Keratinocyte (primary cell): ENCODE measurements at regions not wholly inside any gene's neighbourhood (a gene's known extent, or its start where the extent isn't known, plus 50 kb on each side); places are given as distances from the start of the nearest gene placed in this dataset.

ENCODE experiments used
- DNase-seq: peaks from one replicate; pipeline ENCODE4 v3.0.0-alpha.2; 2011; ENCODE audit warnings: low read depth, missing footprints, low spot score
- FAIRE-seq: peaks from 2 replicates; lab custom pipeline; 2011; peaks lifted over from hg19 to GRCh38; lab: Jason Lieb, UNC
- H2AFZ ChIP-seq: 2 replicates; pipeline ENCODE4 v1.6.0; 2012; ENCODE audit warnings: low read length, control low read depth, inconsistent platforms; ENCODE audit not compliant: control insufficient read depth
- H3K27ac ChIP-seq: 2 replicates; pipeline ENCODE4 v1.5.1; 2011; ENCODE audit warnings: low read length; ENCODE audit not compliant: control insufficient read depth, insufficient read depth
- H3K27me3 ChIP-seq: 3 replicates; pipeline ENCODE4 v1.6.0; 2011; ENCODE audit warnings: low read length; ENCODE audit not compliant: control insufficient read depth, insufficient read depth; ENCODE audit errors: extremely low read depth
- H3K36me3 ChIP-seq, 2 experiments: 2 replicates in 1 of 2; 3 replicates in 1 of 2; pipeline ENCODE4 v1.5.1; 2011; ENCODE audit warnings: low read length in 2 of 2, mild to moderate bottlenecking in 1 of 2; ENCODE audit not compliant: control insufficient read depth in 2 of 2, insufficient read depth in 2 of 2; ENCODE audit errors: extremely low read depth in 1 of 2
- H3K4me1 ChIP-seq: 3 replicates; pipeline ENCODE4 v1.5.1; 2011; ENCODE audit warnings: low read length; ENCODE audit not compliant: control insufficient read depth, insufficient read depth; ENCODE audit errors: extremely low read depth
- H3K4me2 ChIP-seq: 3 replicates; pipeline ENCODE4 v1.6.0; 2011; ENCODE audit warnings: low read depth, low read length; ENCODE audit not compliant: control insufficient read depth, insufficient read depth; ENCODE audit errors: extremely low read depth
- H3K4me3 ChIP-seq, 3 experiments: fragments of 200-600 bp in 1 of 3; sonication (generic) in 1 of 3; 2 replicates in 2 of 3; 3 replicates in 1 of 3; pipeline ENCODE4 v1.5.1; 2011 to 2016; ENCODE audit warnings: low read length in 3 of 3, mild to moderate bottlenecking in 3 of 3, control low read depth in 2 of 3, inconsistent platforms in 1 of 3, low read depth in 1 of 3, mixed read lengths in 1 of 3, mixed run types in 1 of 3, moderate library complexity in 1 of 3; ENCODE audit not compliant: control insufficient read depth in 2 of 3, insufficient read depth in 2 of 3; ENCODE audit errors: extremely low read depth in 1 of 3
- H3K79me2 ChIP-seq: 2 replicates; pipeline ENCODE4 v1.6.0; 2012; ENCODE audit warnings: low read length; ENCODE audit not compliant: control insufficient read depth, insufficient read depth
- H3K9ac ChIP-seq: 3 replicates; pipeline ENCODE4 v1.6.0; 2011; ENCODE audit warnings: low read length; ENCODE audit not compliant: control insufficient read depth, insufficient read depth; ENCODE audit errors: extremely low read depth
- H3K9me1 ChIP-seq: 3 replicates; pipeline ENCODE4 v1.6.0; 2011; ENCODE audit warnings: low read length; ENCODE audit not compliant: control insufficient read depth, insufficient read depth; ENCODE audit errors: extremely low read depth
- H3K9me3 ChIP-seq: 2 replicates; pipeline ENCODE4 v1.5.1; 2012; ENCODE audit warnings: low read depth, low read length; ENCODE audit not compliant: control insufficient read depth
- H4K20me1 ChIP-seq: 3 replicates; pipeline ENCODE4 v1.6.0; 2011; ENCODE audit warnings: low read length; ENCODE audit not compliant: control insufficient read depth, insufficient read depth; ENCODE audit errors: extremely low read depth
- CTCF ChIP-seq, 3 experiments: IDR thresholded peaks in 1 of 3; conservative IDR thresholded peaks in 1 of 3; optimal IDR thresholded peaks in 1 of 3; 2 replicates in 2 of 3; 3 replicates in 1 of 3; pipeline versions ENCODE3 to v1.5.1; 2011; ENCODE audit warnings: low read length in 3 of 3, mild to moderate bottlenecking in 3 of 3, moderate library complexity in 2 of 3, control low read depth in 1 of 3, inconsistent platforms in 1 of 3; ENCODE audit not compliant: insufficient read depth in 2 of 3; ENCODE audit errors: extremely low read depth in 1 of 3
- EZH2 ChIP-seq: IDR thresholded peaks from one replicate; pipeline ENCODE4 v1.6.1; 2012; ENCODE audit warnings: inconsistent platforms, mild to moderate bottlenecking, low read length, moderate library complexity
- dilution Hi-C: fragments of 300-500 bp; cut with MboI; formaldehyde crosslinking; loops from one replicate; pipeline ENCODE4 v1.7.0; 2020; ENCODE audit warnings: low sequenced_read_pairs; ENCODE audit not compliant: extremely low pct_ligation_motif_present

GRCh38 chr1:101547357-101547756, 310.5 kb downstream of the S1PR1 start:
- H3K4me2 ChIP-seq = no peak overlapping the region
- dilution Hi-C loops = no loop called here
- no peak overlapping the region for H3K4me3 ChIP-seq
- DNase-seq = no peak
- no peak overlapping the region for H2AFZ ChIP-seq
- H3K79me2 ChIP-seq = no peaks in the 10 kb centered on the region
- H3K27ac ChIP-seq = no peak overlapping the region
- no peak for FAIRE-seq
- no peaks in the 10 kb centered on the region for H3K4me1 ChIP-seq
- no peak overlapping the region for H3K9ac ChIP-seq
- H3K27me3 ChIP-seq = no peaks in the 10 kb centered on the region
- H4K20me1 ChIP-seq = no peaks in the 10 kb centered on the region
- H3K9me3 ChIP-seq = no peaks in the 10 kb centered on the region
- H3K9me1 ChIP-seq = no peaks in the 10 kb centered on the region
- TF ChIP-seq CTCF (optimal IDR thresholded peaks at IDR 0.05 in 1 of 3, IDR thresholded peaks at IDR 0.05 in 1 of 3, conservative IDR thresholded peaks at IDR 0.05 in 1 of 3; ENCODE audit: extremely low read depth in 1 of 3, insufficient read depth in 2 of 3, low read length in 3 of 3) = no peak
- TF ChIP-seq EZH2 = no peak
- H3K36me3 ChIP-seq = no peaks in the 10 kb centered on the region

GRCh38 chr1:101548376-101548775, 311.6 kb downstream of the S1PR1 start:
- no peaks in the 10 kb centered on the region for H3K9me1 ChIP-seq
- H3K9me3 ChIP-seq = no peaks in the 10 kb centered on the region
- no peak for FAIRE-seq
- H2AFZ ChIP-seq = no peak overlapping the region
- dilution Hi-C loops = no loop called here
- no peaks in the 10 kb centered on the region for H3K4me1 ChIP-seq
- H3K4me2 ChIP-seq = no peak overlapping the region
- H3K9ac ChIP-seq = no peak overlapping the region
- TF ChIP-seq CTCF (optimal IDR thresholded peaks at IDR 0.05 in 1 of 3, IDR thresholded peaks at IDR 0.05 in 1 of 3, conservative IDR thresholded peaks at IDR 0.05 in 1 of 3; ENCODE audit: extremely low read depth in 1 of 3, insufficient read depth in 2 of 3, low read length in 3 of 3) (no peak), EZH2 (no peak)
- H3K79me2 ChIP-seq = no peaks in the 10 kb centered on the region
- H3K27ac ChIP-seq = no peak overlapping the region
- DNase-seq = no peak
- no peaks in the 10 kb centered on the region for H3K36me3 ChIP-seq
- H4K20me1 ChIP-seq = no peaks in the 10 kb centered on the region
- no peak overlapping the region for H3K4me3 ChIP-seq
- no peaks in the 10 kb centered on the region for H3K27me3 ChIP-seq
